Heart left ventricle (tissue), 16 donors: ENCODE measurements at regions not wholly inside any gene's neighbourhood (a gene's known extent, or its start where the extent isn't known, plus 50 kb on each side); places are given as distances from the start of the nearest gene placed in this dataset.
"Not testable (repeated sequence)": the region's sequence is repeated elsewhere in the genome, so short reads cannot be mapped to it uniquely, and the experiment has no call there.

Source experiments
- ATAC-seq, 4 donors: fragments of 200-7000 bp; cut with Tn5 transposase; one replicate each; pipeline ENCODE4 v1.9.1; 2020 to 2022; ENCODE audit warnings: moderate library complexity in 4 of 4, mild to moderate bottlenecking in 3 of 4, moderate number of reproducible peaks in 1 of 4
- DNase-seq, 5 donors: peaks; one replicate each; pipeline ENCODE4 v3.0.0-alpha.2; 2020
- H3K27ac ChIP-seq, 12 donors: fragments of 200-600 bp; sonication (generic) in 4 of 12; one replicate each; pipeline versions ENCODE4 v1.5.0 to v1.8.0; 2016 to 2022; ENCODE audit warnings: mild to moderate bottlenecking in 2 of 12
- H3K27me3 ChIP-seq, 9 donors: fragments of 200-600 bp; sonication (generic) in 2 of 9; one replicate each; pipeline versions ENCODE4 v1.5.1 to v1.8.0; 2016 to 2022; ENCODE audit warnings: mild to moderate bottlenecking in 3 of 9
- H3K36me3 ChIP-seq, 9 donors: fragments of 200-600 bp; sonication (generic) in 2 of 9; one replicate each; pipeline versions ENCODE4 v1.5.0 to v1.8.0; 2018 to 2022; ENCODE audit warnings: mild to moderate bottlenecking in 2 of 9
- H3K4me1 ChIP-seq, 12 donors: fragments of 200-600 bp; sonication (generic) in 4 of 12; one replicate each; pipeline versions ENCODE4 v1.5.0 to v1.8.0; 2016 to 2022; ENCODE audit warnings: mild to moderate bottlenecking in 3 of 12
- H3K4me3 ChIP-seq, 12 donors: fragments of 200-600 bp; sonication (generic) in 4 of 12; one replicate each; pipeline versions ENCODE4 v1.5.0 to v1.8.0; 2017 to 2022; ENCODE audit warnings: mild to moderate bottlenecking in 9 of 12, moderate library complexity in 4 of 12
- H3K9me3 ChIP-seq, 12 donors: fragments of 200-600 bp; sonication (generic) in 4 of 12; one replicate each; pipeline versions ENCODE4 v1.5.0 to v1.8.0; 2016 to 2022; ENCODE audit warnings: mild to moderate bottlenecking in 1 of 12
- POLR2A ChIP-seq, 2 donors: fragments of 450-650 bp; IDR thresholded peaks; one replicate each; pipeline ENCODE4 v1.6.1; 2017; ENCODE audit warnings: antibody characterized with exemption in 2 of 2, mild to moderate bottlenecking in 2 of 2, moderate library complexity in 2 of 2
- WGBS, 4 donors: extraction: QIAGEN DNeasy Blood & Tissue Kit in 2 of 4; methylation state at CpG; one replicate each; pipeline versions ENCODE4 v1.1.5 to v1.1.7; 2013 to 2018; 5-methylcytosine and 5-hydroxymethylcytosine counted together
- intact Hi-C, 10 donors: fragments of 100-400 bp; cut with DNase I; formaldehyde crosslinking; loops; one replicate each; pipeline versions ENCODE4 v1.11.1 to v1.14.2; 2022
- TF ChIP-seq, protein P1 (sequence below), 12 donors: fragments of 200-600 bp; sonication (generic) in 4 of 12; IDR thresholded peaks; one replicate each; pipeline versions ENCODE4 v1.5.0 to v1.8.0; 2018 to 2022; ENCODE audit warnings: antibody characterized with exemption in 12 of 12, mild to moderate bottlenecking in 5 of 12
- donor health status: ischemic (EF 13 %, LVEDD 7.1; RV severe dilation, severe dysfunction).
- donor health status: healthy with polysubstance abuse.
- donor health status: DM: no; HTN: yes; CAD: no.
- donor health status: DM: no; HTN: no; CAD: no.
- donor health status: ischemic (EF 25% LVEDD 6.9; RV normal size, moderate dysfunction).
- donor health status: ischemic (EF 25% LVEDD 5.7; RV mildly dilated, moderate dysfunction).
- donor health status: healthy.
- donor health status: DM: yes; HTN: yes; CAD: no.
- donor health status: ischemic (EF 35%, LVEDD 5.7; RV mildly dilated, moderate dysfunction).
- donor health status: nonischemic (EF 11% LVEDD 7.7; RV severe dilation, severe dysfunction).
- donor health status: DM: yes; HTN: yes; CAD: no.
- donor health status: PGD.
- donor health status: ischemic (EF 29% LVEDD 5.4; RV normal size, mild dysfunction).
- donor health status: nonischemic (EF 23%, LVEDD 6.1; RV moderate dilation, normal function).

DNA sequence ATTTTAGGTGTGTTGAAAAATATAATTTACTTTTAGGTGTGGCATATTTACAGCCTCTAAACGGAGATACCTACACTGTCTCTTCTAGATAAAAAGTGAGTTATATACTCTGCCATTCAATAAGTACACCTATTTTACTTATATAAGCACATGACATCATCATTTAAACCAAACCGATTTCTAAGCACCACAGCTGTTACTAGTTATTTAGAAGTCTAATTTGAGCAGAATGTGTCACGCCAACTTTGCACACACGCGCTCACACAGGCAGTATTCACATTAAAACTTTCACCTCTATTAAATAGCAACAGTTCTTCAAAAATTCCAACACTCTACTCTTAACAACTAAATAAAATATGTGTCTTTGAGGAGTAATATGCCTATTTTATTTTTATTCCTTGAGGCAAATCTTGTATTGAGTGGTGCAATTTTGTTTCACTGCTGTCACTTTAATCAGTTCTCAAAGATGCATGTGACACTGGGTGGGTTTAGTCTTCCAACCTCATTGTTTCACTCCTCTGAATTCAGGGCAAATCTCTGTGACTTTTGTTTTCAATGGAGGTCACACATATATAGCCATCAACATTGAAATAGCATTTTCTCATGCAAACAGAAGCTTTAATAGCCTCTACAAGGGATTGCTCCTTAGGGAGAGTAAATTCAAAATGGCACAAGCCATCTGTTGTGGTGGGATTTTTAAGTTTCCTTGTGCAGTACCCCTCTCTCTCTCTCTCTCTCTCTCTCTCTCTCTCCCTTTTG lies 721.0 kb downstream of the PLCL1 start:
- no peaks in the 10 kb centered on the region for H3K4me1 ChIP-seq
- TF ChIP-seq, protein P1, sequence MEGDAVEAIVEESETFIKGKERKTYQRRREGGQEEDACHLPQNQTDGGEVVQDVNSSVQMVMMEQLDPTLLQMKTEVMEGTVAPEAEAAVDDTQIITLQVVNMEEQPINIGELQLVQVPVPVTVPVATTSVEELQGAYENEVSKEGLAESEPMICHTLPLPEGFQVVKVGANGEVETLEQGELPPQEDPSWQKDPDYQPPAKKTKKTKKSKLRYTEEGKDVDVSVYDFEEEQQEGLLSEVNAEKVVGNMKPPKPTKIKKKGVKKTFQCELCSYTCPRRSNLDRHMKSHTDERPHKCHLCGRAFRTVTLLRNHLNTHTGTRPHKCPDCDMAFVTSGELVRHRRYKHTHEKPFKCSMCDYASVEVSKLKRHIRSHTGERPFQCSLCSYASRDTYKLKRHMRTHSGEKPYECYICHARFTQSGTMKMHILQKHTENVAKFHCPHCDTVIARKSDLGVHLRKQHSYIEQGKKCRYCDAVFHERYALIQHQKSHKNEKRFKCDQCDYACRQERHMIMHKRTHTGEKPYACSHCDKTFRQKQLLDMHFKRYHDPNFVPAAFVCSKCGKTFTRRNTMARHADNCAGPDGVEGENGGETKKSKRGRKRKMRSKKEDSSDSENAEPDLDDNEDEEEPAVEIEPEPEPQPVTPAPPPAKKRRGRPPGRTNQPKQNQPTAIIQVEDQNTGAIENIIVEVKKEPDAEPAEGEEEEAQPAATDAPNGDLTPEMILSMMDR (IDR thresholded peaks at IDR 0.05), result no peak
- no peak for TF ChIP-seq POLR2A (IDR thresholded peaks at IDR 0.05)
- no peak for DNase-seq
- no peak overlapping the region for H3K27ac ChIP-seq
- H3K36me3 ChIP-seq, result no peaks in the 10 kb centered on the region
- intact Hi-C loops, result no loop called here
- peaks cover 0 to 5% (median 0%) of the 10 kb centered on the region in 12 donors for H3K9me3 ChIP-seq
- ATAC-seq, result no peak
- WGBS, 4 donors, result 76 to 86% (median 83%) methylated on average over 5 of the region's 5 CpGs
- H3K4me3 ChIP-seq, result no peak overlapping the region
- H3K27me3 ChIP-seq, result no peaks in the 10 kb centered on the region

DNA sequence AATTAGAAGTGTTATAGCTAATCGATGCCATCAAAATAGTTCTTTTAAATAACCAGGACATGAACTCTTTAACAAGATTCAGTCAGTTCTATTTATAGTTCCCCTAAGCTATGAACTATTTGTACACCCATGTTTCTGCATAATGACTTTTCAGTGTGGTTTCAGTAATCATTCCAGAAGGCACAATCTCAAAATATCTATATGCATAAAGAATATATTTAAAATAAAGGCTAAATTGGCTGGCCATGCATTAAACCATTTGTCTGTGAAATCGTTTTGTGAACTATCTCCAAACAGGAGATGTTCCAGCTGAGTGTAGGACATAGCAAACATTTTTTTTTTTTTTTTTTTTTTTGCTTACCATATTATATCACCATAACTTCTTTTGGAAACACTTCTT lies 719.3 kb downstream of the PLCL1 start:
- Histone ChIP-seq H3K27ac (no peak overlapping the region), H3K4me3 (no peak overlapping the region), H3K9me3 (no peaks in the 10 kb centered on the region), H3K36me3 (no peaks in the 10 kb centered on the region), H3K4me1 (no peaks in the 10 kb centered on the region), H3K27me3 (no peaks in the 10 kb centered on the region)
- TF ChIP-seq, protein P1 (IDR thresholded peaks at IDR 0.05), result no peak
- no peak for TF ChIP-seq POLR2A (IDR thresholded peaks at IDR 0.05)
- intact Hi-C loops, result no loop called here
- no peak for ATAC-seq
- DNase-seq, result no peak
- 48 to 54% (median 51%) methylated on average over 2 of the region's 2 CpGs for WGBS, 4 donors

DNA sequence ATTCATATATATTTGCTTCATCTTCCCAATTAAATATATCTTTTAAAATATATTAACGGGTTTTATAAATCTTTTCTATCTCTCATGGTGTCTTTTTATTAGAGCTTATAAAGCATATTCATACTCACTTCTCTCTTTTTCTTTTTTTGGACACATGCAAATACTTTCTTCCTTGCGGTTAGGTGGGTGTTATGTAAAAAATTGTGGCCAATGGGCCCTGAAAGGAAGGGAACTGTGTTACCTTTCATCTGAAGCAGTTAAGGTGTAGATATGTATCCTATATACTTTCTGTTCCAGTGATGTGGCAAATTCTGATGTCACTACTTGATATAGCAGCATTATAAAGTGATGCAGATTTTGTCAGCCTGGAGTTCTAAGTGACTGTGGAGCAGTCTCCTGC lies 714.5 kb downstream of the PLCL1 start:
- Histone ChIP-seq H3K4me3 (no peak overlapping the region), H3K36me3 (no peaks in the 10 kb centered on the region), H3K27me3 (no peaks in the 10 kb centered on the region), H3K4me1 (no peaks in the 10 kb centered on the region), H3K27ac (no peak overlapping the region), H3K9me3 (peaks cover 0 to 17% (median 0%) of the 10 kb centered on the region in 12 donors)
- intact Hi-C loops, result no loop called here
- 87 to 92% (median 90%) methylated on average over 2 of the region's 2 CpGs for WGBS, 4 donors
- ATAC-seq (no peak), DNase-seq (no peak)
- TF ChIP-seq, protein P1 (IDR thresholded peaks at IDR 0.05), result no peak
- no peak for TF ChIP-seq POLR2A (IDR thresholded peaks at IDR 0.05)

DNA sequence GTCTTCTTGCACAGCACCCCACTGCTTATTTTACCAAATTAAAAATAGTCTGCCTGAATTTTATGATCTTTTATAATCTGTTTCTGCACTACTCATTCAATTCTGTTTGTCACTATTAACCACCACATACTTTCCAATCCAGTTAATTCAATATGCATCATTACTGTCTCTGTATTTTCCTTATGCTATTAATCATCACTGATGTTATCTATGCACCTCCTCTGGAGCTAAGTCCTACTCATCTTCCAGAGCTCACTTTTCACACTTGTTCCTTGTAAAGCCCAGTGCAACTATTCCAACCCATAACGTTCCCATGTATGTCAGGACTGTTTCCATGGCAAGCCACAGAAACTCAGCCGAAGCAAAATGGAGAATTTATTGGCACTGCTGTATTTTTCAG lies 713.6 kb downstream of the PLCL1 start:
- H3K27ac ChIP-seq, result no peak overlapping the region
- H3K36me3 ChIP-seq, result no peaks in the 10 kb centered on the region
- no peaks in the 10 kb centered on the region for H3K4me1 ChIP-seq
- no peak overlapping the region for H3K4me3 ChIP-seq
- no peaks in the 10 kb centered on the region for H3K27me3 ChIP-seq
- DNase-seq, result no peak
- peaks cover 0 to 17% (median 0%) of the 10 kb centered on the region in 12 donors for H3K9me3 ChIP-seq
- intact Hi-C loops, result no loop called here
- WGBS, 4 donors, result 58 to 73% (median 70%) methylated on average over 2 of the region's 2 CpGs
- TF ChIP-seq POLR2A (IDR thresholded peaks at IDR 0.05), result no peak
- TF ChIP-seq, protein P1 (IDR thresholded peaks at IDR 0.05), result no peak
- ATAC-seq, result no peak

DNA sequence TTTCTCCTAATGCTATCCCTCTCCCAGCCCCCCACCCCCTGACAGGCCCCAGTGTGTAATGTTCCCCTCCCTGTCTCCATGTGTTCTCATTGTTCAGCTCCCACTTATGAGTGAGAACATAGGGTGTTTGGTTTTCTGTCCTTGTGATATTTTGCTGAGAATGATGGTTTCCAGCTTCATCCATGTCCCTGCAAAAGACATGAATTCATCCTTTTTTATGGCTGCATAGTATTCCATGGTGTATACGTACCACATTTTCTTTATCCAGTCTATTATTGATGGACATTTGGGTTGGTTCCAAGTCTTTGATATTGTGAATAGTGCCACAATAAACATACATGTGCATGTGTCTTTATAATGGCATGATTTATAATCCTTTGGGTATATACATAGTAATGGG lies 704.2 kb downstream of the PLCL1 start:
- ATAC-seq, intact Hi-C loops, H3K27me3 ChIP-seq, H3K36me3 ChIP-seq, H3K4me1 ChIP-seq, H3K4me3 ChIP-seq, DNase-seq, H3K27ac ChIP-seq: not testable (repeated sequence)
- 72 to 94% (median 91%) methylated on average over 1 of the region's 1 CpG for WGBS, 4 donors
- H3K9me3 ChIP-seq, result peaks cover 0 to 18% (median 0%) of the 10 kb centered on the region in 12 donors
